ENCODE measurements at regions not wholly inside any gene's neighbourhood (a gene's known extent, or its start where the extent isn't known, plus 50 kb on each side); places are given as distances from the start of the nearest gene placed in this dataset.

GRCh38 chr14:30177781-30178180 lies 250.1 kb upstream of the PRKD1 start:
- TF ChIP-seq CTCF (conservative IDR thresholded peaks at IDR 0.05; ENCODE audit: low read depth, low read length) = no peak
- TF ChIP-seq EZH2 (IDR thresholded peaks at IDR 0.05; ENCODE audit: borderline replicate concordance, low read depth, low read length, poor library complexity, severe bottlenecking) = no peak
